ENCODE measurements at regions not wholly inside any gene's neighbourhood (a gene's known extent, or its start where the extent isn't known, plus 50 kb on each side); places are given as distances from the start of the nearest gene placed in this dataset.
A peak's percentile ranks its signal among the peaks of the same experiment; 100 is the strongest.
"Not testable (repeated sequence)": the region's sequence is repeated elsewhere in the genome, so short reads cannot be mapped to it uniquely, and the experiment has no call there.

DNA sequence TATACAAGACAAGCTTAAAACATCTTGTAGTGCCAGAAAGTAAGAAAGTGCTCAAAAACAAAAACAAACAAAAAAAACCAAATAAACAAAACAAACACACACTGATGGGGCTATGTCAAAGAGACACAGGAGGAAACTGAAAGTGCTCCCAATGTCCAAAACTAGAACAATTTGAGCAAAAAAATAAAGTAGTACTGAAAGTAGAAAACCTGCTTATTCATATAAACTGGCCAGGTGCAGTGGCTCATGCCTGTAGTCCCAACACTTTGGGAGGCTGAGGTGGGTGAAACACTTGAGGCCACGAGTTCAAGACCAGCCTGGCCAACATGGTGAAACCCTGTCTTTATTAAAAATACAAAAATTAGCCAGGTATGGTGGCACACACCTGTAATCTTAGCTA is 129.9 kb downstream of the GLUL start:
- DNase-seq, result no peak

DNA sequence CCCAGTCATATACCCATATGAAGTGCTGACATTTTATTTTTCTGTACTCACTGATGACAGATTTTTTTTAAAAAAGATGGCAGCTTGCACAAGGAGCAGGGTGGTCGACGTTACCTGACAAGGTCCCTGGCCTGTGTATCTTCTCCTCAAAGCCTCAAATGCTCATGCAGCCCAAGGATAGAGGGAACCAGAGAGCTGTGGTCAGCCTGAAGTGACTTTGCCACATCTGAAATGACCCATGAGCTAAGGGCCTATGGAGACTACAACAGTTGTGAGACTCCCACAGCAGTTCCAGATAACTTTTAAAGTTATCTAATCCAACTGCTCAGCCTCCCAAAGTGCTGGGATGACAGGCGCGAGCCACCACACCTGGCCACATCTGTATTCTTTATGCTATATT is 131.1 kb downstream of the GLUL start:
- DNase-seq, result no peak

DNA sequence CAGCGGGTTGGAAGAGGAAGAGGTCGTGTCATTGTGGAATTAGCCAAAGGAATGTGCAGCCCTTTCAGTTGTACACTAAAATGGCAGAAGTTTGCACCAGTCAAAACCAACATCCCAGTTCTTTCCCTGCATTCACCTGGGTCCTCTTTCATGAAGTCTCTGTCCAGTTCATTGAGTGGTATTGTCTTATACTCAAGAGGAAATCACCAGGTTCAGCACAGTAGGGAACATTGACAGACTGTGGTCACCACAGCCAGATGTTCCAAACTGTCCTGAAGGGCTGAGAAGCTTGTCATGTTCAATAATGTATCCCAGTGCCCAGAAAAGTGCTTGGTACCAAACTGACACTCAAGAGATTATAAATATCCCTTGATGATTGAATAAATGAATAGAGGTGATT is 131.6 kb downstream of the GLUL start:
- no peak for DNase-seq

DNA sequence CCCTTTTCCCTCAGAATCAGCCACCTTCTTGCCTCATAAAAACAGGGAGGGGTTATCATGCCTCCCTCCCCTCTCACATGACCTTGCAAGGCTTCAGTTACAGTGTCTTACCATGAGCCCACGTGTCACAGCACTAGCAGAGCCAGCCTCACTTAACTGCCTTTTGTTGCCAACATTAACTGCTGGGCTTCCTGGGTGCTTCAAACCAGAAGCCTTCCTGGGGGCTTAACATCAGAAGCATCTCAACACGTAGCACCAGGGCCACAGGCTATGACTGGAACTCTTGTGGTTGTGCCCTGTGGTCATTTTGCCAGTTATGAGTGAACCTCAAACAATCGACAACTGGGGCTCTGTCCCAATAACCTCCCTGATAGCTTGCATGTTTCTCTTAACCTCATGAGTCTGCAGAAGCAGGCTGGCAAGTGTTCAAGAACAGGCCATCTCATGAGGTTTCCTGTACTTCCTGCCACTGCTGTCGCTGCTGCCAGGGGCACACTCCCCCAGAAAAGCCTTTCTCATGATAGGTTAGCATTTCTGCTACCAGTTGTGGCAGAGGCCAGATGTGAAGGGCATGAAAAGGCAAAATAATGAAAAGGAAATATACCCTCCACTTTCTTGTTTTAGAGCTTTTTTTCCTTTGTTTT is 132.2 kb downstream of the GLUL start:
- peak in 12 of 56 donors; percentile 3 to 53 (median 12) for DNase-seq

DNA sequence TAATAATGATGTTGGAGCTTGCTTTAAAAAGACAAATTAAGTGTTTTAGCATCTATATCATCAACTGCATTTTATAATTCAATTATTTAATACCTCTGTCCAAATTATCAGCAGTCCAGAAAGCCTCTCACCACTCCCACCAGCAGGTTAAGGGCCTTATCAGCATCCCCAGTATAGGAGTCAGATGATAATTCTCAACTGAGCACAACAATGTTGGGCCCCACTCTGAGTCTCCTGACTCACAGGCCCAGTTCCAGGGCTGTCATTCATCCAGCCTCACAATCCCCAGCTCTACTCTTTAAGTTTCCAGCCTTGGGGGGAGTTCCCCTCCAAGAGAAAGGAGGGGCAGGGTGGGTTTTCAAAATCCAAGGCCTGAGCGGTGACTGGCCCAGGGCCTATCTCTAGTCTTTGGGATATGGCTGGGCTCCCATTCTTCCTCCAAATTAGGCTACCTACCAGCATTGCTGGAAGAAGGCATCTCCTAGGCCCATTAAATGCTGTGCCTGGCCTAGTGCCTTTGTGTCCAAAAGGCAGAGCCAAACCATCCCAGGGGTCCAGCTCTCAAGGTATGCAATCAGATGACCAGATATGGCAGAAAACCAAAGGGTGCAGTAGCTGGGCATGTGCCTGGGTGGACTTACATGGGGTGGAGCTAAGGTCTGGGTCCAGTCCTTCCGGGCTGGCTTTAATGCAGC is 134.1 kb downstream of the GLUL start:
- DNase-seq, result peak in 1 of 56 donors; percentile 14

DNA sequence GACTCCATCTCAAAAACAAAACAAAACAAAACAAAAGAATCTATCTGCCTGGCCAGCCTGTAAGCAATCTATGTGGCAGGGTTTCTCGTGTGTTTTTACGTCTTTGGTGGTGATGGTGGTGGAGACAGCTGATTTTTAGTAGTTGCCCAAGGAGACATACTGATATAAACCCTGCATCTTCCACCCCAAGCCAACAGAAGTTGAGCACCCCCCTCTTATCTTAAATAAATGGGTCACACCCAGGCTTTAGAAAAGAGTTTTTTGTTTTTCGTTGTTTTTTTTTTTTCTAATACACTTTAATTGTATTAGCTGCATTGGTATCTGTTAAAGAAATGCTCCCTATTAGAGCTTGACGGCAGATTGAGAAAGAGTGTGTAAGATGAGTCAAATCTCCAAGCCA is 134.7 kb downstream of the GLUL start:
- no peak for DNase-seq

DNA sequence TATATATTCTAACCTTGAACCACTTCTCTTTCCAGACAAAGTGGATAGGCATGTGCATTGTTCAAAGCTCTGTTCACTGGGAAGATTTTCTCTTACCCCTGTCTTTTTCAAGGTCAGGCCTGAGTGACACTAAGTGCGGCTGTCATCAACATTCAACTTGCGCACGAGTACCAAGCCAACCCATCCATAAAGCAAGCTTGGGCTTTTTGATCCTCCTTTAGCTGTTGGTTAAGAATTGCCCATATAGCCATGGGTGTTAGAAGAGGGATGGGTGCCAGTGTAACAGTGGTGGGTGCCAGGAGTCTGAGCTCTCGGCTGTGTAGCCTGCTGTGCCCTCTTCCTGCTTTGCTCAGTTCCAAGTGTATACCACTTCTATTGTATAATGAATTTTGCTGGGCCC is 136.1 kb downstream of the GLUL start:
- no peak for DNase-seq

DNA sequence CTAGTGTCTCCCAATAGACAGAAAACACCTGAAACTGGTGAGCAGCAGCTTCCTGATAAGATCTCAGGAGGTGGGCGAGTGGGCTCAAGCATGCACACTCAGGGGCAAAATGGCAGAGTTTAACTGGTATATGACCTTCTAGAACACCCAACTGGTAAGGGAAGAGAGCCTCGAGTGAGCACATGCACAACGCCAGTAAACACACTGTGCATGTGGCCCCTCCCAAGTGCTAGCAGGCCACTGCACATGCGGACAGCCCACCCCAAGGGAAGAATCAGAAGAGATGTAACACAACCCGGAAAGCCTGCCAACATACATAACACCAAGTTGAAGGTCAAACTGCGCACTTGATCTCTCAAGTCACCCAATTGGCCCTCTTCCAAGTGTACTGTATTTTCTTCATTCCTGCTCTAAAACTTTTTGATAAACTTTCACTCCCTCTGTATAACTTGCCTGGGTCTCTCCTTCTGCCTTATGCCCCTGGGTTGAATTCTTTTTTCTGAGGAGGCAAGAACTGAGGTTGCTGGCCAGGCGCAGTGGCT is 138.2 kb downstream of the GLUL start:
- no peak for DNase-seq

DNA sequence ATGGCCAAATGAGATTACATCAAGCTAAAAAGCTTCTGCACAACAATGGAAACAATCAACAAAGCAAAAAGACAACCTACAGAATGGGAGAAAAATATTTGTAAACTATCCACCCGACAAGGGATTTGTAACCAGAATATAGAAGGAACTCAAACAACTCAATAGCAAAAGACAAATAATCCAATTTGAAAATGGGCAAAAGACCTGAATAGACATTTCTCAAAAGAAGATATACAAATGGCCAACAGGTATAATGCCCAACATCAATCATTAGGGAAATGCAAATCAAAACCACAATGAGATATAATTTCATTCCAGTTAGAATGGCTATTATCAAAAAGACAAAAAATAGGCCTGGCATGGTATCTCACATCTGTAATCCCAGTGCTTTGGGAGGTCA is 140.0 kb downstream of the GLUL start:
- no peak for DNase-seq

DNA sequence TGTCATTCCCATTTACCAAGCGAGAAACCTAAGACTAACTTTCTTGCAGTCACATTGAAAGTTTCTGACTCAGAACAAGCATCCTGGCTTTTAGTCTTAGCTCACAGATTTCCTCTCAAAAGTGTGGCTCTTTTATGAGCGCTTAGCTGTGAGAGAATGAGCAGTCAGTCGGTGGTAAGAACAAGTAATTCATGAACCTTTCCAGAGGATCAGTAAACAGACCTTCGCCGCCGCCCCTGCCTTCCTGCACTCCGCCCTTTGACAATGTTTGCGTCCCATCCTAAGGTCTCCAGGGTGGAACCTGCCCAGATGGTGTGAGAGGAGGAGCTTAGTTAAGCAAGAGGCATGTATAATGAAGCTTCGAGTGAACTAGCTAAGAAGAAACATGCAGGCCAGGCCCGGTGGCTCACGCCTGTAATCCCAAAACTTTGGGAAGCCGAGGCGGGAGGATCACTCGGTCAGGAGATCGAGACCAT is 142.4 kb downstream of the GLUL start:
- no peak for DNase-seq

DNA sequence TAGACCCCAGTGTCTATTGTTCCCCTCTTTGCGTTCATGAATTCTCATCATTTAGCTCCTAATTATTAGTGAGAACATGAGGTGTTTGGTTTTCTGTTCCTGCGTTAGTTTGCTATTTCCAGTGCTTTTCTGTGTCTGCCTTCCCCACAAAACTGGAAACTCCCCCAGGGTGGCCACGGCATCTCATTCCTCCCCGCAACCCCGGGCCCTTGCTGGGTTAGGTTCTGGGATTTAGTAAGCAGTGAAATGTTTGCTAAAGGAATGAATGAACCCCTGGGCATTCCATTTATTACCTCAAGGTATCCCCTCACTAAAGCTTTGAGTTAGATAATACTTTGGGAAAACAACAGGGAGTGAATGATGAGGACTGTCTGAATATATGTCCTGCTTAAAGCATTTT is 142.9 kb downstream of the GLUL start:
- no peak for DNase-seq

DNA sequence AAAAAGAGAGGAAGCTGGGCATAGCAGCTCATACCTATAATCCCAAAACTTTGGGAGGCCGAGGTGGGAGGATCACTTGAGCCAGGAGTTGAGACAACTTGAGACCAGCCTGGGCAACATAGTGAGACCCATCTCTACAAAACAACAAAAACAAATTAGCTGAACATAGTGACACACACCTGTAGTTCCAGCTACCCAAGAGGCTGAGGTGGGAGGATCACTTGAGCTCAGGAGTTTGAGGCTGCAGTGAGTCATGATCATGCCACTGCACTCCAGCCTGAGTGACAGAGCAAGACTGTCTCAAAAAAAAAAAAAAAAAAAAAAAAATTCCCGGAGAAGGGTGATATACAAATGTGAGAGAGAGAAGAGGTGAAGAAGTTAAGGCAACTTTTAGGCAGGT is 143.8 kb downstream of the GLUL start:
- not testable (repeated sequence) for DNase-seq

DNA sequence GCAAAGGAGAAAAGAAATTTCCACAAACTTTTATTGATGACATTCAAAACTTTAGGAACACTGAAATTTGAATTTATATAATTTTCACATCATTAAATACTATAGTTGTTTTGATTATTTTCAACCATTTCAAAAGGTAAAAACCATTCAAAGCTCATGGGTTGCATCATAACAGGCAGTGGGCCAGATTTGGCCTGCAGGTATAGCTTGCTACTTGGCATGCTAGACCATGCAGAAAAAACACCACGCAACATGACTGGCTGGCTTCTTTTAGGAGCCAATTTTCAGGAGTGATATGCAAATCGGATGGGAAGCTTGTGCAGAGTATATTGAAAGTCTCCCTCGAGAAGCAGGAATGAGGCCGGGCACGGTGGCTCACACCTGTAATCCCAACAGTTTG is 144.8 kb downstream of the GLUL start:
- DNase-seq, result no peak

DNA sequence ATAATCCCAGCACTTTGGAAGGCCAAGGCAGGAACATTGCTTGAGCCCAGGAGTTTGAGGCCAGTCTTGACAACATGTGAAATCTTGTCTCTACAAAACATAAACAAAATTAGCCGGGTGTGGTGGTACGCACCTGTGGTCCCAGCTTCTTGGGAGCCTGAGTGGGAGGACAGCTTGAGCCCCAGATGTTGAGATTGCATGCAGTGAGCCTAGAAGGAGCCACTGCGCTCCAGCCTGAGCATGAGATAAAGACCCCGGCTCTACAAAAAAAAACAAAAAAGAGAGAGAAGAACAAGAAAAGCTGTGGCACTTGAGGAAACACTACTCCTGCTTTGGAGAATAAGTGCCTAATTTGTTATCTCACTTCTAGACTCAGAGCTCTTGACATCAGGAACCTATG is 146.6 kb downstream of the GLUL start:
- DNase-seq, result no peak

DNA sequence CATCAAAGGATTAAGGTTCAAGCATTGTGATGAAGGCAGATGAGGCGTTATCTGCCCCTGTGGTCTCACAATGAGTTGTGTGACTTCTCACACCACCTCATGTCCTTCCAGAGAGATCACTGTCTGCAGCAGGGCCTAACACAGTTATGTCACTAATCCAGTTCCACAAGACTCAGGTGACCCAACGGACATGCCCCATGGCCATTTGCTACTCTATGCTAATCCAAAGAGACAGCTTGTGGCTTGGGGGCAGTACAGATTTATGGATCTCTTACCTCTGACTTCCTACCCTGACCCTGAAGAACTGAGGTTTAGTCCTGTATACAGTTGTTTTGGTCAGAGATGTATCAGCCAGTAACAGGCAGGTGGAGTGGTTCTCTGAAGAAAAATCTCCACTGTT is 147.1 kb downstream of the GLUL start:
- DNase-seq, result no peak

DNA sequence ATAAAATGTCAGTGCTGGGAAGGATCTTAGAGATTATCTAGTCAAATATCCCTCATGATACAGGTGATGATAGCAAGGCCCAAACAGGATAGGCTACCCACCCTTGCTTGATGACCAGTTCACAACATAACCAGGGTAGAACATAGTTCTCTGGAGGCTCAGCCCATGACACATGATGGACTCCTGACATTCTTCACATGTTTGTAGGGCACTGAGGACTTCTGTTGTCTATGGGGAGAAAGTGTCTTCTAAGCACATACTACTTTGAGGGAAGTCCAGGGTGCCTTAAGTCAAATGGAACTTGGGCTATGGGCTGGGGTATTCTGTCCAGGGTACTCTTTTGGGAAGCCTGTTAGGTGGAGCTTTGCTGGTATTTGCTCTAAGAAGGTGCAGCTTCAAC is 148.9 kb downstream of the GLUL start:
- DNase-seq, result no peak

DNA sequence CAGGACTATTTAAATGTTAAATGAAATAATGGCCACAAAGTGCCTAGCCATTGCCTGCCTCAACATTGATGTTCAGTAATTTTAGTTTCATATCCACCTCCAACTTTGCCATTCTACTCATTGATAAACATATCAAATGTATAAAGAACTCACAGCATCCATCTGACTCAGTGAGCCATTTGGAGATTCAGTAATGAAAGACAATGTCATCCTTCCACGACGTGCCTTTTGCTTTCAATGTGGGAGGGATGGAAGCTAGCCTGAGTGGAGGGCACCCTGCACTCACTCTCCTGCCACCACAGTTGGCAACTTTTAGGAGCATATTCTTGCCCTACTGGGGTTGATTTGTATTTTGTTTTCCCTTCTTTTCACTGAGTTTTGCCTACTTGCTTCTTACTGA is 151.5 kb downstream of the GLUL start:
- DNase-seq, result no peak

DNA sequence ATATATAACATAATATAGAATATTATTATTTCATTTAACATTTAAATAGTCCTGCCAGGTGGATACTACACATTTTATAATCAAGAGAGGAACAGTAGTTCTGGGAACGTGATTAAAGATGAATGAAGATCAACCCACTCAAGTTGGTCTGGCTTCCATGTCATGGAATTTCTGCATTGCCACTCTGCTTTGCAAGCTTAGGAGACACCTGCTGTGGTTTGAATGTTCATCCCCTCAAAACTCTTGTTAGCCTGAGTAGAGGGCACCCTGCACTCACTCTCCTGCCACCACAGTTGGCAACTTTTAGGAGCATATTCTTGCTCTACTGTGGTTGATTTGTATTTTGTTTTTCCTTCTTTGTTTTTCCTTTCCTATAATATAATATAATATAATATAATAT is 153.2 kb downstream of the GLUL start:
- DNase-seq, result no peak

DNA sequence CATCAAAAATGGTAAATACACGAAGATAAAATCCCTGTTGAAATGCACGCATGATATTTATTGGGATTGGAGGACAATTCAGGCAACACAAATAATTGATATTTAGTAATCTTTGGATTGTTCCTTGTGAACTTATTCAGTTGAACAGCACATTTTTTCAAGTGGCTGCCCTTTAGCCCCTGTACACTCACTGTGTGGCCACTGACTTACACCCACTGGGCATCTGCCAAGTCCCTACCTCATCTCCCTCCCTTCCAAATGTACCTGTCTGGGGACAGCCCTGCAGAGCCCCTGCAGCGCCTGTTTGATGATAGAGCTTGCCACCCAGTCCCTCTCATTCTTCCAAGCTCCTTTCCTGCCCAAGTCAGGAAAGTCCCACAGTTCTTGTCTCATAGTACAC is 154.3 kb downstream of the GLUL start:
- no peak for DNase-seq

DNA sequence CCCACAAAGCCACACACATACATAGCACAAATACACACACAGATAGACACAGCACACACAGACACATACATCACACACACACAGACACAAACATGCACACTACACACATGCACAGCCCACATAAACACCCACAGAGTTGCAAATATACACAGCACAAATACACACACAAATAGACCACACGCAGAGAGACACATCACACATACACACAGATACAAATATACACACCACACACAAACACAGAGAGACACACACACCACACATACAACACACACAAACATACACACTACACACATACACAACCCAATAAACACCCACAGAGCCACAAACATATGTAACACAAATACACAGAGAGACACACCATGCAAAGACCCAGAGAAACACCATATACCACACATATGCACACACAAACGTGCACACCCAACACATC is 154.9 kb downstream of the GLUL start:
- DNase-seq, result no peak

DNA sequence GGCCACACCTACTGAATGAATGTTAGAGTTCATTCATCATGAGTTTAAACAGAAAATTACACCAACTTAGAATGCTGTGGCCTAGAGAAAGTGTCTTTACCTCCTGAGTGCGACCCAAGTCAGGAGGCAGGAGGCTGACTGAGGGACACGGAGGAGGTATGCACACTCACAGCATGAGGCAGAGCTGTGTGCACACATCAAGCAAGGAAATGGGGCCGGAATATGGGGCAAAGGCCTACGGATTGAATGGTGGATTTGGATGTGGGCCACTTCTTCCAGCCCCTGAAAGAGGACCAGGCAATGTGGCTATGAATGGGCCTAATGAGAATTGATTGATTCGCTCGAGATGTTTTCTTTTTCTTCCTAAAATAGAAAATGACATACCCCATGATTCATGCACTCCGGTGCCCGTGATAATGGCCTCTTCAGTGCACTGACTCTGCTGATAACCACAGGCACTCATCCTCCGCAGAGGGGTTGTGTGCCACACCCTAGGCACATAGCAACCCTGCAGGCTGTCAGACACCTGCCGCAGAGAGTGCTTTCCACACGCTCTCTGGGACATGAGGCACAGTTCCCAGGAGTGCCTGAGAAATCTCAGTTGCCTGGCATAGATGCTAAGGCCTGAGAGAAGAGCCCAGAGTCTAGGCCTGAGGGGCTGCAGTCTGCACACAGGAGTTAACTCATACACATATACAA is 155.5 kb downstream of the GLUL start:
- peak in 30 of 56 donors; percentile 4 to 77 (median 38) for DNase-seq

DNA sequence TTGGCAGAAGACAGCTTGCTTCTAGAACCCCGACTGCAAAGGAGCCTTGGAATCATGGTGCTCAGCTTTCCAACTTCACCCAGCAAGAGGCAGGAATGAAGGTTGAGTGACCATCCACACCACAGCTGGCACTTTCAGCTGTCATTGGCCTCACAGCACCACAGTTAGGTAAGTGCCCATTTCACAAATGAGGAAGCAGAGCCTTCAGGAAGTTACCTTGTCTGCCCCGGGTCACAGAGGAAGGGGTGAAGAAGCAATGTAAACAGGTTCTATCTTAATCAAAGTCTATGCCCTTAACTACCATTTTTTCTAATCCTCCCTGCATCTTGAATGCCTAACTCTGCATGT is 156.0 kb downstream of the GLUL start:
- no peak for DNase-seq

Data from amygdala (tissue), 56 donors.